ENCODE measurements at regions not wholly inside any gene's neighbourhood (a gene's known extent, or its start where the extent isn't known, plus 50 kb on each side); places are given as distances from the start of the nearest gene placed in this dataset.

DNA sequence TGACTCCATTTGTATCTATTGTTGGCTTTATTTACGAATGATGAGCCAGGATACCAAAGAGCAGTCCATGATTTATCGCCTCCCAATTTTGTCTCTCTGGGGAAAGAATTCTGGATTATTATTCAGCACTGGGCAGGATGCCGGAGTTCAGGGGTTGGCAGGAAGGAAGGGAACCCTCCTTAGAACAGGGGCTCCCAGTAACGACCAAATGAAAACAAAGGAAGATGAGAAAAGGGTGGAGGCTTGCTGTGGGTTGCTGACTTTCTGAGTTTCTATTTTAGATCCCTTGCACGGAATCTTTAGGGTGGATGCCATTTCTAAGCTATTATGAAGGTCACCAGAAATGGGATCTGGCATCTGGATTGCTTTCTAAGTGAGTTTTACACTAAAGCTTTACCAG lies 231.2 kb upstream of the LYPLAL1 start (continued):
- no peak for TF ChIP-seq ZNF263 (CRISPR knock-in tag; IDR thresholded peaks at IDR 0.05; ENCODE audit: borderline replicate concordance)

DNA sequence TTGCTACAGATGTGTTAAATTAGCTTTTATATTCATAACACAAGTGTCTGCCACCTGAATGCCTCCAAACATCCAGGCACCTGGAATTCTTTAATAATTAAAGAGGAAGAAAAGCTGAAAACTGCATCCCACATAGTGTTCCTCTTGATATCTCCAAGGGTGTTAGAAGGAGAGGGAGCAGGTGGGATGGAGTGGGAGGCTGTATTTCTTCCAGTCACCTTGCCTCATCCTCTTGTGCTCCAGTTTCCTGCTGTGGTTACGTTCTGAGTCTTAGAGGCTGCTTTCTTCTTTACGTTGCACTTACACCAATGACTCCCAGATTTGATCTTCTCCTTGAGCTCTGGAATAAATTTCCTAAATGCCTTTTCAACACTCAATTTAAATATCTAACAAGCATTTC lies 230.3 kb upstream of the LYPLAL1 start:
- no peaks in the 10 kb centered on the region for H3K9me3 ChIP-seq (replicated peaks; ENCODE audit: control insufficient read depth, insufficient read depth, low read depth, low read length)
- BruUV-seq (replicated peaks), result no TSS peak
- H3K27ac ChIP-seq (ENCODE audit: extremely low read depth, low read depth, low read length), result no peak overlapping the region
- 14% methylated on average over 2 of the region's 2 CpGs for WGBS (ENCODE audit: insufficient coverage, low coverage, missing lambda C conversion rate)
- H3K79me2 ChIP-seq (ENCODE audit: control insufficient read depth, insufficient read depth, low read length), result no peaks in the 10 kb centered on the region
- in situ Hi-C loops (cut with MboI) (no loop called here), intact Hi-C loops (cut with micrococcal nuclease) (no loop called here)
- no peak overlapping the region for H3K4me2 ChIP-seq (ENCODE audit: insufficient read depth, low read length)
- no peaks in the 10 kb centered on the region for H3K27me3 ChIP-seq (ENCODE audit: control insufficient read depth in 2 of 2, insufficient read depth in 2 of 2, low read length in 2 of 2)
- H3K4me1 ChIP-seq (replicated peaks in 1 of 2; ENCODE audit: control insufficient read depth in 2 of 2, insufficient read depth in 2 of 2, low read length in 2 of 2), result no peaks in the 10 kb centered on the region
- no peak overlapping the region for H3K4me3 ChIP-seq
- CTCF ChIA-PET (ENCODE audit: low intra/inter-chr PET ratio), result no interaction called here
- ATAC-seq, result no peak
- no peaks in the 10 kb centered on the region for H3K9me1 ChIP-seq (ENCODE audit: control insufficient read depth, insufficient read depth, low read length)
- no peak for TF ChIP-seq NCOR1 (IDR thresholded peaks at IDR 0.05)
- TF ChIP-seq GTF3C2 (IDR thresholded peaks at IDR 0.05; ENCODE audit: borderline replicate concordance, extremely low read depth, insufficient read length), result no peak
- TF ChIP-seq, protein P1, sequence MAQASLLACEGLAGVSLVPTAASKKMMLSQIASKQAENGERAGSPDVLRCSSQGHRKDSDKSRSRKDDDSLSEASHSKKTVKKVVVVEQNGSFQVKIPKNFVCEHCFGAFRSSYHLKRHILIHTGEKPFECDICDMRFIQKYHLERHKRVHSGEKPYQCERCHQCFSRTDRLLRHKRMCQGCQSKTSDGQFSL (CRISPR knock-in tag; IDR thresholded peaks at IDR 0.05), result no peak
- TF ChIP-seq, protein P1 (tag; IDR thresholded peaks at IDR 0.05), result no peak
- no peak for TF ChIP-seq IFI16 (CRISPR knock-in tag; IDR thresholded peaks at IDR 0.05)
- no peak for TF ChIP-seq NCOA1 (IDR thresholded peaks at IDR 0.05; ENCODE audit: low read depth)
- no peak for TF ChIP-seq NFE2L1 (tag; IDR thresholded peaks at IDR 0.05; ENCODE audit: borderline replicate concordance, low read depth)
- TF ChIP-seq CBFA2T2 (conservative IDR thresholded peaks at IDR 0.05), result no peak
- no peak for TF ChIP-seq HNRNPL (IDR thresholded peaks at IDR 0.05; ENCODE audit: low read depth, low read length)
- no peak for TF ChIP-seq EHMT2 (IDR thresholded peaks at IDR 0.05)
- no peak for TF ChIP-seq NR2F6 (CRISPR knock-in tag; IDR thresholded peaks at IDR 0.05)
- no peak for TF ChIP-seq ZNF24 (IDR thresholded peaks at IDR 0.05)
- TF ChIP-seq MAFK (IDR thresholded peaks at IDR 0.05; ENCODE audit: low read length), result no peak
- no peak for TF ChIP-seq MXI1 (IDR thresholded peaks at IDR 0.05; ENCODE audit: low read depth, low read length)
- TF ChIP-seq RBFOX2 (IDR thresholded peaks at IDR 0.05; ENCODE audit: low read depth, low read length), result no peak
- H3K36me3 ChIP-seq (ENCODE audit: control insufficient read depth, insufficient read depth, low read length), result no peaks in the 10 kb centered on the region
- no peak overlapping the region for H2AFZ ChIP-seq (ENCODE audit: low read depth, low read length)
- H3K9ac ChIP-seq (ENCODE audit: insufficient read depth in 1 of 2, low read depth in 2 of 2, low read length in 2 of 2), result no peak overlapping the region
- no peak for FAIRE-seq
- no peaks in the 10 kb centered on the region for H4K20me1 ChIP-seq (replicated peaks; ENCODE audit: control insufficient read depth, insufficient read depth, low read length)
- DNase-seq (ENCODE audit: extremely low read depth in 1 of 4, low spot score in 3 of 4), result no peak
- POLR2A ChIA-PET, result no interaction called here
